HEK293T (cell line): ENCODE measurements at regions not wholly inside any gene's neighbourhood (a gene's known extent, or its start where the extent isn't known, plus 50 kb on each side); places are given as distances from the start of the nearest gene placed in this dataset.

Experiments used
- CTCF ChIA-PET: fragments of 350-600 bp; formaldehyde crosslinking; extraction: SDS; loops from one replicate; lab custom pipeline; 2021; ENCODE audit warnings: antibody characterized with exemption, inconsistent platforms; lab: Yijun Ruan, JAX
- POLR2A ChIA-PET: fragments of 350-600 bp; formaldehyde crosslinking; extraction: SDS; loops from one replicate; lab custom pipeline; 2020; ENCODE audit warnings: antibody characterized with exemption, inconsistent platforms; lab: Yijun Ruan, JAX
- DNase-seq: peaks from one replicate; pipeline ENCODE4 v3.0.0; 2012; ENCODE audit warnings: mixed read lengths; ENCODE audit errors: extremely low spot score
- ARNT ChIP-seq: fragments of 450-650 bp; IDR thresholded peaks from 2 replicates; pipeline ENCODE4 v1.6.1; 2017; ENCODE audit warnings: mild to moderate bottlenecking
- BHLHE40 ChIP-seq: fragments of 450-650 bp; IDR thresholded peaks from 2 replicates; pipeline ENCODE4 v1.6.1; 2016; ENCODE audit warnings: mild to moderate bottlenecking, moderate library complexity, borderline replicate concordance
- CTBP1 ChIP-seq: fragments of 450-650 bp; IDR thresholded peaks from 2 replicates; pipeline ENCODE4 v1.6.1; 2016; ENCODE audit warnings: borderline replicate concordance
- ELF4 ChIP-seq: fragments of 450-650 bp; IDR thresholded peaks from 2 replicates; pipeline ENCODE4 v1.6.1; 2017; ENCODE audit warnings: antibody characterized with exemption
- FOXA1 ChIP-seq: fragments of 450-650 bp; IDR thresholded peaks from 2 replicates; pipeline ENCODE4 v1.6.1; 2016; ENCODE audit warnings: mild to moderate bottlenecking
- FOXK2 ChIP-seq: fragments of 450-650 bp; IDR thresholded peaks from 2 replicates; pipeline ENCODE4 v1.6.1; 2016; ENCODE audit warnings: mild to moderate bottlenecking
- FOXM1 ChIP-seq: fragments of 450-650 bp; IDR thresholded peaks from 2 replicates; pipeline ENCODE4 v1.6.1; 2017; ENCODE audit warnings: mild to moderate bottlenecking, borderline replicate concordance
- HDGF ChIP-seq: fragments of 450-650 bp; IDR thresholded peaks from 2 replicates; pipeline ENCODE4 v1.6.1; 2017; ENCODE audit warnings: antibody characterized with exemption, borderline replicate concordance
- L3MBTL2 ChIP-seq: fragments of 450-650 bp; conservative IDR thresholded peaks from 2 replicates; pipeline ENCODE4 v1.6.1; 2016; ENCODE audit warnings: mild to moderate bottlenecking
- LEF1 ChIP-seq: fragments of 450-650 bp; IDR thresholded peaks from 2 replicates; pipeline ENCODE4 v1.6.1; 2017; ENCODE audit warnings: mild to moderate bottlenecking, borderline replicate concordance
- NFRKB ChIP-seq: fragments of 450-650 bp; IDR thresholded peaks from 2 replicates; pipeline ENCODE4 v1.6.1; 2016; ENCODE audit warnings: mild to moderate bottlenecking, moderate library complexity
- SP1 ChIP-seq: fragments of 450-650 bp; IDR thresholded peaks from 2 replicates; pipeline ENCODE4 v1.6.1; 2017
- SUZ12 ChIP-seq: fragments of 450-650 bp; IDR thresholded peaks from 2 replicates; pipeline ENCODE4 v1.6.1; 2016; ENCODE audit warnings: mild to moderate bottlenecking
- TARDBP ChIP-seq: fragments of 450-650 bp; IDR thresholded peaks from 2 replicates; pipeline ENCODE4 v1.6.1; 2016
- ZNF384 ChIP-seq: fragments of 450-650 bp; IDR thresholded peaks from 2 replicates; pipeline ENCODE4 v1.6.1; 2016
- TF ChIP-seq, protein P1 (sequence below): fragments of 450-650 bp; IDR thresholded peaks from 2 replicates; pipeline ENCODE4 v1.6.1; 2016

DNA sequence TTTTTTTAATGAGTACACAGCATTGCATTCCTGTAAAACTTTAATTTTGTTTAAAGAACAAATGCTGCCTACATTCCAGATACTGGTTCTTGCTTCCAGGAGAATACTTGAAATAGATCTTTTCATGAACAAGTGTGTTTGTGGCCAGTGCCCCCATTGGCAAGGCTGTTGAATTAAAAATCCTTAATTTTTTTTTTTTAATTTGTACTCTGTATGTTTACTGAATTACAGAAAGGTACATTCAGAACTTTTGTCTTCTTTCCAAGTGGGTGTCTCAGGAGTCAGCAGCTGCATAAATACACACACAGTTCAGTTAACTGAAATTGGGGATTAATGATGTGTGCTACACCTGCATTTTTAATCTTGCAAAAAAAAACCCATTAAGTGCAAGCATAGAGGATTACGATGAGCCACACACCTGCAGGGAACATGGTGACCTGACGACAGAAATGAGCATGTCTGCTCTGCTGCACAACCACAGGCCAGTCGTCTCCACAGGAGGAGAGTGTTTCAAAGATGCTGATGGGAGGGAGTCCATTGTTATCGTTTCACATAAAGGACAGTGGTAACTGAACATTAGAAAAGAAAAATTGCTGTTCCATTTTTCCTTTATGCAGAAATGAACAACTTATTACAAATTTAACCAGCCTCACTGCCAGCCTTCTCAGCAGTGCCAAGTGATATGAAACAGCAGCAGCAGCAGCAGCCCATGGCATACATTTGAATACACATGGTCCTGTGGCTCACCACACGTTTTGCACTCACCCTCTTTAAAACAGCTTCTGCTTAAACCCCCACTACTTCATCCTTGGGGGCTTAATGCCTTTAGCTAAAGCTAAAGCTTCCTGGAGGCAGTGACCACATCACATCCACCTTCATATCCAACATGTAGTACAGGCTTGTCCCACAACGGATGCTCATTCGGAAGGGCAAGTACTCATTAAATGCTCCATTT lies 72.3 kb upstream of the RFC3 start:
- no peak for DNase-seq
- POLR2A ChIA-PET, result no interaction called here
- no peak for TF ChIP-seq TARDBP
- no peak for TF ChIP-seq CTBP1
- CTCF ChIA-PET, result no interaction called here

DNA sequence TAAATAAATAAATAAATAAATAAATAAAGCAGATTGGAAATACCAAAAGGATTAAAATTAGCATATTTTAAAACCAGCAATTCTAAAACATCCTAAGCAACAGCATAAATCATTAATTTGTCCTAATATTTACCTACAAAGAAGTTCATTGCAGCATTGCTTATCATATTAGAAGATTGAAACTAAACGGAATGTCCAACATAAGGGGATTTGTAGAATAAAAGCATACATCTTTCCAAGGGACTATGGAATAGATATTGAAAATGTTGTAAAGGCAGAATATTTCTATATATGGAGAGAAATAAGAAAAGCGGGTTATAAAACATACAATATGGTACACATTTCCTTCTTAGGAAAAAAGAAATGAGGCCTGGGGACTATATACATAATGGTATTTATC lies 71.1 kb upstream of the RFC3 start:
- ChIA-PET POLR2A (no interaction called here), CTCF (no interaction called here)
- no peak for DNase-seq
- no peak for TF ChIP-seq NFRKB
- TF ChIP-seq ELF4, result no peak

DNA sequence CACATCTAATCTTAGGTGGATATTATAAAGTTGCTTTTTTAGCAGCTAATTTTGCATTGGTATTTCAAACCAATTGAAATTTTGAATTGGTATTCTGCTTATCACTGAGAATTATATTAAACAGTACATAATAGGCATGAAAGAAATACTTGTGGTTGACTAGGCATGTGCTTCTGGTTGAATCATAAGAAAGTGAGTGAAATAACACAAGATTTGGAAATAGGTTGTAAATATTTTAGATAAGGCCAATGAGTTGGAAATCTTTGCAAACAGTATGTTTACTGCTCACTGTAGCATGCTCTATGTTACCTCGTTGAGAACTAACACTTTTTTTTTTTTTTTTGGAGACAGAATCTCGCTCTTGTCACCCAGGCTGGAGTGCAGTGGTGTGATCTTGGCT lies 66.8 kb upstream of the RFC3 start:
- ChIA-PET CTCF (no interaction called here), POLR2A (no interaction called here)
- TF ChIP-seq ZNF384, result no peak
- TF ChIP-seq FOXM1, result no peak
- no peak for TF ChIP-seq NFRKB
- no peak for TF ChIP-seq FOXA1
- no peak for TF ChIP-seq FOXK2
- TF ChIP-seq SP1, result no peak
- TF ChIP-seq L3MBTL2, result no peak
- TF ChIP-seq, protein P1, sequence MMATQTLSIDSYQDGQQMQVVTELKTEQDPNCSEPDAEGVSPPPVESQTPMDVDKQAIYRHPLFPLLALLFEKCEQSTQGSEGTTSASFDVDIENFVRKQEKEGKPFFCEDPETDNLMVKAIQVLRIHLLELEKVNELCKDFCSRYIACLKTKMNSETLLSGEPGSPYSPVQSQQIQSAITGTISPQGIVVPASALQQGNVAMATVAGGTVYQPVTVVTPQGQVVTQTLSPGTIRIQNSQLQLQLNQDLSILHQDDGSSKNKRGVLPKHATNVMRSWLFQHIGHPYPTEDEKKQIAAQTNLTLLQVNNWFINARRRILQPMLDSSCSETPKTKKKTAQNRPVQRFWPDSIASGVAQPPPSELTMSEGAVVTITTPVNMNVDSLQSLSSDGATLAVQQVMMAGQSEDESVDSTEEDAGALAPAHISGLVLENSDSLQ, result no peak
- TF ChIP-seq TARDBP, result no peak
- TF ChIP-seq ELF4, result no peak
- TF ChIP-seq ARNT, result no peak
- TF ChIP-seq SUZ12, result no peak
- TF ChIP-seq CTBP1, result no peak
- no peak for TF ChIP-seq BHLHE40
- no peak for TF ChIP-seq HDGF
- no peak for TF ChIP-seq LEF1
- DNase-seq, result no peak

DNA sequence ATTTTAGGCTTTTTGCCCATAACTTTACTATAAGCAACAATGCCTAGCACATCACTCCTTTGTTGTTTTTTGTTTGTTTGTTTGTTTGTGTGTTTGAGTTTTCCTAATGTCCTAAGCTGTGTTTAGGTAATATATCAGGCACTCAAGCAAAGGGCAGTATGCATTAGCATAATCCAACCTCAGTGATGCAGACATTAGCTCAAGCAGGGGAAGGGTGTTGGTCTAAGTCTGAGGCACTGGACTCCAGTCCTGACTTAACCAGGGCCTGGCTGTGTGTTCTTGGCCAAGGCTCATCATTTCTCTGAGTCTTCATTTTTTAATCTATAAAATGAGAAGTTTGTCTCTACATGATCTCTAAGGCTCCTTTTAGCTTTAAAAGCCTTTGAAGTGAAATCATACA lies 65.9 kb upstream of the RFC3 start:
- CTCF ChIA-PET, result no interaction called here
- no peak for DNase-seq
- POLR2A ChIA-PET, result no interaction called here
- TF ChIP-seq L3MBTL2 (no peak), ZNF384 (no peak), ARNT (no peak), ELF4 (no peak), SP1 (no peak), FOXA1 (no peak), FOXK2 (no peak), NFRKB (no peak), BHLHE40 (no peak), CTBP1 (no peak), SUZ12 (no peak), LEF1 (no peak), FOXM1 (no peak), TARDBP (no peak), HDGF (no peak)
- TF ChIP-seq, protein P1, result no peak

DNA sequence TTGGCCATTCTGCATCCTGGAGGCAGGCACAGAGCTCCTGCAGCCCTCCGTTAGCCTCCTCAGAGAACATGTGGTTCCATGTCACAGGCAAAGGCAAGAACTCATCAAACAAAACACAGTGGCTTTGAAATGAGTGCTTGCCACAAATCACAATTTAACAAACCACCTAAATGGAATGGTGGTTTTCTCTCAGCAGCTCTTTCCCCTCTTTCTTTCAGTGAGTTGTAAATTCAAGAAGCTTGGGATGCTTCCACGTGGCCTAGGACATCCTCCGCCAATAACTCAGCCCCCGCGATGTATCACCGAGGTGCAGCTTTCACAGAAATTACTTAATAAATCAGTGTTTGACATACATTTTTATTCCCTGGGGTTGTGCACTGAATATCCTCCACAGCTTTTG lies 65.4 kb upstream of the RFC3 start:
- ChIA-PET POLR2A (no interaction called here), CTCF (no interaction called here)
- TF ChIP-seq NFRKB, result no peak
- no peak for TF ChIP-seq ZNF384
- TF ChIP-seq ARNT, result no peak
- TF ChIP-seq LEF1, result no peak
- TF ChIP-seq CTBP1, result no peak
- no peak for TF ChIP-seq ELF4
- TF ChIP-seq SP1, result no peak
- no peak for TF ChIP-seq BHLHE40
- TF ChIP-seq TARDBP, result no peak
- no peak for TF ChIP-seq FOXK2
- TF ChIP-seq HDGF, result no peak
- TF ChIP-seq, protein P1, result no peak
- TF ChIP-seq SUZ12, result no peak
- no peak for TF ChIP-seq FOXA1
- no peak for TF ChIP-seq FOXM1
- TF ChIP-seq L3MBTL2, result no peak
- no peak for DNase-seq

DNA sequence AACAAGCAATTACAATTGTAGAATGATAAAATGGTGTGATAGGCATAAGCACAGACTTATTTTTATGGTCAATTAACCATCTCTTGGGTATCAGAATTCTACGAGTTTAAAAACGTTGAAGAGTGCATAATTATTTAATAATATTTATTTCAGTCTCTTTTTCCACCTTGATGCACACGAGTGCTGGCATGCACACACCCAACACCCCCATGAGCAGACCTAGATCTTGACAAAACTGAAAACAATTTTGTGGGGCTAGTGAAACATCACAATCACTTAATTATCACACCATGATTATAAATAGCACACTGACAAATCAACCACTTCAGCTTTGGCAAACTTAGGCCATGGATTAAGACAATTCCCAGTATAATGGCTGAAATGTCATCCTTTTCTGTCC lies 61.0 kb upstream of the RFC3 start:
- ChIA-PET CTCF (no interaction called here), POLR2A (no interaction called here)
- no peak for TF ChIP-seq L3MBTL2
- TF ChIP-seq NFRKB, result no peak
- no peak for TF ChIP-seq SUZ12
- TF ChIP-seq ELF4, result no peak
- TF ChIP-seq, protein P1, result no peak
- no peak for TF ChIP-seq FOXK2
- no peak for TF ChIP-seq BHLHE40
- TF ChIP-seq SP1, result no peak
- TF ChIP-seq TARDBP, result no peak
- no peak for TF ChIP-seq FOXM1
- TF ChIP-seq FOXA1, result no peak
- TF ChIP-seq HDGF, result no peak
- TF ChIP-seq ZNF384, result no peak
- no peak for TF ChIP-seq LEF1
- TF ChIP-seq CTBP1, result no peak
- no peak for TF ChIP-seq ARNT
- no peak for DNase-seq
